ENCODE measurements at regions not wholly inside any gene's neighbourhood (a gene's known extent, or its start where the extent isn't known, plus 50 kb on each side); places are given as distances from the start of the nearest gene placed in this dataset.

DNA sequence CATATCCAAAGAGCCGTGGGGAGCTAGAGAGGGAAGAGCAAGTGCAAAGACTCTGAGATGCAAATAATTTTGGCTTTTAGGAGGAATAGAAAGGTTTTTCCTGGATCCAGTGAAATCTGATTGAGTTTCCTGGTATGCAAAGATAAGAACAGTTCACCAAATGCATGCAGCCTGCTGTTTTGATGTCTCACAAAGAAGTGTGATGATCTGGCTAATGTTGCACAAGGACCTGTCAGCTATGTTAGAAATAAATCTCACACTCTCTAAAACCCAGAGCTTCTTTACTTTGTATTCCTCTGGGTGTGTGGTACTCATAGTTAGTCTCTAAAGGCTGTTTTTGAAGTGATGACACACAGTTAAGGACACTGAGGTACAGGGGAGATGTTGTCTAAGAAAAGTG lies 321.4 kb downstream of the AACS start:
- TF ChIP-seq EZH2 (IDR thresholded peaks at IDR 0.05; ENCODE audit: borderline replicate concordance, insufficient read depth, low read depth, low read length, poor library complexity, severe bottlenecking), result no peak
- TF ChIP-seq, protein P1, sequence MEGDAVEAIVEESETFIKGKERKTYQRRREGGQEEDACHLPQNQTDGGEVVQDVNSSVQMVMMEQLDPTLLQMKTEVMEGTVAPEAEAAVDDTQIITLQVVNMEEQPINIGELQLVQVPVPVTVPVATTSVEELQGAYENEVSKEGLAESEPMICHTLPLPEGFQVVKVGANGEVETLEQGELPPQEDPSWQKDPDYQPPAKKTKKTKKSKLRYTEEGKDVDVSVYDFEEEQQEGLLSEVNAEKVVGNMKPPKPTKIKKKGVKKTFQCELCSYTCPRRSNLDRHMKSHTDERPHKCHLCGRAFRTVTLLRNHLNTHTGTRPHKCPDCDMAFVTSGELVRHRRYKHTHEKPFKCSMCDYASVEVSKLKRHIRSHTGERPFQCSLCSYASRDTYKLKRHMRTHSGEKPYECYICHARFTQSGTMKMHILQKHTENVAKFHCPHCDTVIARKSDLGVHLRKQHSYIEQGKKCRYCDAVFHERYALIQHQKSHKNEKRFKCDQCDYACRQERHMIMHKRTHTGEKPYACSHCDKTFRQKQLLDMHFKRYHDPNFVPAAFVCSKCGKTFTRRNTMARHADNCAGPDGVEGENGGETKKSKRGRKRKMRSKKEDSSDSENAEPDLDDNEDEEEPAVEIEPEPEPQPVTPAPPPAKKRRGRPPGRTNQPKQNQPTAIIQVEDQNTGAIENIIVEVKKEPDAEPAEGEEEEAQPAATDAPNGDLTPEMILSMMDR (IDR thresholded peaks at IDR 0.05), result no peak

Measured in B cell (primary cell).